Nephron progenitor cell (in vitro differentiated cells): ENCODE measurements at regions not wholly inside any gene's neighbourhood (a gene's known extent, or its start where the extent isn't known, plus 50 kb on each side); places are given as distances from the start of the nearest gene placed in this dataset.

Source experiments
- DNase-seq: peaks from one replicate; pipeline ENCODE4 v3.0.0; 2021
- H3K27ac Mint-ChIP-seq: 2 replicates; pipeline ENCODE4 v1.8.0; 2021; ENCODE audit warnings: mild to moderate bottlenecking, moderate library complexity, mixed read lengths
- H3K27me3 Mint-ChIP-seq: 2 replicates; pipeline ENCODE4 v1.8.0; 2021; ENCODE audit warnings: mild to moderate bottlenecking, low read depth, mixed read lengths; ENCODE audit not compliant: poor library complexity
- H3K36me3 Mint-ChIP-seq: 2 replicates; pipeline ENCODE4 v1.8.0; 2021; ENCODE audit warnings: low read depth, mixed read lengths
- H3K4me1 Mint-ChIP-seq: 2 replicates; pipeline ENCODE4 v1.8.0; 2021; ENCODE audit warnings: mixed read lengths
- H3K4me3 Mint-ChIP-seq: 2 replicates; pipeline ENCODE4 v1.8.0; 2021; ENCODE audit warnings: mild to moderate bottlenecking, moderate library complexity, mixed read lengths
- H3K9me3 Mint-ChIP-seq: 2 replicates; pipeline ENCODE4 v1.8.0; 2021; ENCODE audit warnings: mild to moderate bottlenecking, moderate library complexity, mixed read lengths
- TF ChIP-seq, protein P1 (sequence below): fragments of 200-600 bp; sonication (generic); IDR thresholded peaks from 2 replicates; pipeline ENCODE4 v1.5.0; 2021; ENCODE audit warnings: antibody characterized with exemption

- H3K36me3 Mint-ChIP-seq, result no peaks in the 10 kb centered on the region
- DNase-seq, result no peak
- peaks cover 3% of the 10 kb centered on the region for H3K27me3 Mint-ChIP-seq
- H3K9me3 Mint-ChIP-seq, result no peaks in the 10 kb centered on the region
- TF ChIP-seq, protein P1, sequence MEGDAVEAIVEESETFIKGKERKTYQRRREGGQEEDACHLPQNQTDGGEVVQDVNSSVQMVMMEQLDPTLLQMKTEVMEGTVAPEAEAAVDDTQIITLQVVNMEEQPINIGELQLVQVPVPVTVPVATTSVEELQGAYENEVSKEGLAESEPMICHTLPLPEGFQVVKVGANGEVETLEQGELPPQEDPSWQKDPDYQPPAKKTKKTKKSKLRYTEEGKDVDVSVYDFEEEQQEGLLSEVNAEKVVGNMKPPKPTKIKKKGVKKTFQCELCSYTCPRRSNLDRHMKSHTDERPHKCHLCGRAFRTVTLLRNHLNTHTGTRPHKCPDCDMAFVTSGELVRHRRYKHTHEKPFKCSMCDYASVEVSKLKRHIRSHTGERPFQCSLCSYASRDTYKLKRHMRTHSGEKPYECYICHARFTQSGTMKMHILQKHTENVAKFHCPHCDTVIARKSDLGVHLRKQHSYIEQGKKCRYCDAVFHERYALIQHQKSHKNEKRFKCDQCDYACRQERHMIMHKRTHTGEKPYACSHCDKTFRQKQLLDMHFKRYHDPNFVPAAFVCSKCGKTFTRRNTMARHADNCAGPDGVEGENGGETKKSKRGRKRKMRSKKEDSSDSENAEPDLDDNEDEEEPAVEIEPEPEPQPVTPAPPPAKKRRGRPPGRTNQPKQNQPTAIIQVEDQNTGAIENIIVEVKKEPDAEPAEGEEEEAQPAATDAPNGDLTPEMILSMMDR, result no peak
- H3K4me3 Mint-ChIP-seq, result no peak overlapping the region
- H3K27ac Mint-ChIP-seq, result no peak overlapping the region
- H3K4me1 Mint-ChIP-seq, result no peaks in the 10 kb centered on the region
These were observed 288.8 kb upstream of the FERMT1 start for GRCh38 chr20:6411651-6412050.

DNA sequence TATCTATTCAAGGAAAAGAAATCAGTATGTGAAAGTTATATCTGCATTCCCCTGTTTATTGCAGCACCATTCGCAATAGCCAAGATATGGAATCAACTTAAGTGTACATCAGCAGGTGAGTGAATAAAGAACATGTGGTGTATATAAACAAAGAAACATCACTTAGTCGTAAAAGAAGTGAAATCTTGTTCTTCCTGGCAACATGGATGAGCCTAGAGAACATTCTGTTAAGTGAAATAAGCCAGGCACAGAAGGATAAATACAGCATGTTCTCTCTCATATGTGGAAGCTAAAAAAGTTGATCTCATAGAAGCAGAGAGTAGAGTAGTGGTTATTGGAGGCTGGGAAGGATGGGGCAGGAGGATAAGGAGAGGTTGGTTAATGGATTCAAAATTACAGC, 287.9 kb upstream of the FERMT1 start:
- no peak overlapping the region for H3K4me3 Mint-ChIP-seq
- peaks cover 3% of the 10 kb centered on the region for H3K27me3 Mint-ChIP-seq
- H3K9me3 Mint-ChIP-seq, result no peaks in the 10 kb centered on the region
- TF ChIP-seq, protein P1, result no peak
- no peak overlapping the region for H3K27ac Mint-ChIP-seq
- H3K36me3 Mint-ChIP-seq, result no peaks in the 10 kb centered on the region
- no peaks in the 10 kb centered on the region for H3K4me1 Mint-ChIP-seq
- no peak for DNase-seq

- H3K4me3 Mint-ChIP-seq, result no peak overlapping the region
- no peaks in the 10 kb centered on the region for H3K36me3 Mint-ChIP-seq
- no peak overlapping the region for H3K27ac Mint-ChIP-seq
- TF ChIP-seq, protein P1, result no peak
- H3K4me1 Mint-ChIP-seq, result peaks cover under 1% of the 10 kb centered on the region
- no peak for DNase-seq
- H3K9me3 Mint-ChIP-seq, result no peaks in the 10 kb centered on the region
- peaks cover 5% of the 10 kb centered on the region for H3K27me3 Mint-ChIP-seq
These were observed 284.3 kb upstream of the FERMT1 start for GRCh38 chr20:6407163-6407562.

DNA sequence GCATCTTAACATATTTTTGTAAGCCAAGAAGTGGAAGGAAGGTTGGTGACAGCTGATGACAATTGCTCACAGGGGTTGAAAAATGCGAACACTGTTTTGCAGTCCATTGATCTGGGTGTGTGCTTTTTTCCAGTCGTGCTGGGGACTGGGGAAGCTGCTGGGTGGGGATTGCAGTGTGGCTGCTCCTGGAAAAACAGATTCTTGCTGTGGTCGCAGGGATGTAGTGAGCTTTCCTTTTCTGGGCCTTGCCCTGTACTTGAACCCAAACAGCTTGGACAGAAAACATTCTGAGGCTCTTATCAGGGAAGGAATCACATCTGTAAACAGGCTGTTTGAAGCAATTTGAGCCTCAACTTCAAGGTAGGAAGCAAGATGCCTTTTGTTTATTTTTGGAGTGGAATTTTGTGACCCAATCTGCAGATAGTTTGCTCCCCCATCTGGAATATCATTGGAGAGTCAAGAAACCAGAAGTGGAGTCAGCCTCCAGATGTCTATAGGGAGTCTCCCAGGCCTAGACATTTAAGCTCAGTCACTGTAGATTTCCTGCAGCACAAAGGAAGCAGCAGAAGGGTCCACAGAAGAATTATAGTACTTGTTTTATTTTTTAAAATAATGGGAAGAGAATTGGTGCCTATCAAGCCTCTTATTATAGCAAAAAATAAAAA, 279.2 kb upstream of the FERMT1 start:
- Mint-ChIP-seq H3K9me3 (no peaks in the 10 kb centered on the region), H3K27ac (no peak overlapping the region), H3K36me3 (no peaks in the 10 kb centered on the region), H3K4me1 (peaks cover 8% of the 10 kb centered on the region), H3K4me3 (no peak overlapping the region), H3K27me3 (peaks cover 6% of the 10 kb centered on the region)
- DNase-seq, result no peak
- TF ChIP-seq, protein P1, result no peak

GRCh38 chr20:6397115-6397514, 274.3 kb upstream of the FERMT1 start:
- DNase-seq, result no peak
- no peaks in the 10 kb centered on the region for H3K9me3 Mint-ChIP-seq
- peaks cover 7% of the 10 kb centered on the region for H3K4me1 Mint-ChIP-seq
- H3K27ac Mint-ChIP-seq, result no peak overlapping the region
- H3K36me3 Mint-ChIP-seq, result no peaks in the 10 kb centered on the region
- no peak overlapping the region for H3K4me3 Mint-ChIP-seq
- TF ChIP-seq, protein P1, result no peak
- peaks cover 3% of the 10 kb centered on the region for H3K27me3 Mint-ChIP-seq

GRCh38 chr20:6395695-6396094, 272.9 kb upstream of the FERMT1 start:
- no peak for DNase-seq
- no peaks in the 10 kb centered on the region for H3K4me1 Mint-ChIP-seq
- H3K4me3 Mint-ChIP-seq, result no peak overlapping the region
- no peak overlapping the region for H3K27ac Mint-ChIP-seq
- H3K9me3 Mint-ChIP-seq, result no peaks in the 10 kb centered on the region
- H3K27me3 Mint-ChIP-seq, result peaks cover under 1% of the 10 kb centered on the region
- TF ChIP-seq, protein P1, result no peak
- H3K36me3 Mint-ChIP-seq, result no peaks in the 10 kb centered on the region
